Ishikawa (cell line): ENCODE measurements at regions not wholly inside any gene's neighbourhood (a gene's known extent, or its start where the extent isn't known, plus 50 kb on each side); places are given as distances from the start of the nearest gene placed in this dataset.

ENCODE experiments used
- CEBPB ChIP-seq: IDR thresholded peaks from 2 replicates; pipeline ENCODE4 v1.6.1; 2012
- CREB1 ChIP-seq: IDR thresholded peaks from 2 replicates; pipeline ENCODE4 v1.6.1; 2012; ENCODE audit warnings: low read depth
- EGR1 ChIP-seq: IDR thresholded peaks from 2 replicates; pipeline ENCODE4 v1.6.1; 2012
- EP300 ChIP-seq: IDR thresholded peaks from 2 replicates; pipeline ENCODE4 v1.6.1; 2012; ENCODE audit warnings: borderline replicate concordance
- FOXM1 ChIP-seq: IDR thresholded peaks from 2 replicates; pipeline ENCODE4 v1.6.1; 2012; ENCODE audit warnings: low read depth, borderline replicate concordance
- MAX ChIP-seq: IDR thresholded peaks from 2 replicates; pipeline ENCODE4 v1.6.1; 2012
- NFIC ChIP-seq: IDR thresholded peaks from 2 replicates; pipeline ENCODE4 v1.6.1; 2012
- RAD21 ChIP-seq: IDR thresholded peaks from 2 replicates; pipeline ENCODE4 v1.6.1; 2012; ENCODE audit warnings: low read depth
- REST ChIP-seq: IDR thresholded peaks from 2 replicates; pipeline ENCODE4 v1.6.1; 2012; ENCODE audit warnings: low read depth, mild to moderate bottlenecking
- TAF1 ChIP-seq: IDR thresholded peaks from 2 replicates; pipeline ENCODE4 v1.6.1; 2012; ENCODE audit warnings: low read depth, mild to moderate bottlenecking
- TCF12 ChIP-seq: IDR thresholded peaks from 2 replicates; pipeline ENCODE4 v1.6.1; 2012; ENCODE audit warnings: low read depth
- TEAD4 ChIP-seq: IDR thresholded peaks from 2 replicates; pipeline ENCODE4 v1.6.1; 2012
- USF1 ChIP-seq: IDR thresholded peaks from 2 replicates; pipeline ENCODE4 v1.6.1; 2012
- YY1 ChIP-seq: IDR thresholded peaks from 2 replicates; pipeline ENCODE4 v1.6.1; 2012; ENCODE audit warnings: low read depth
- ZBTB7A ChIP-seq: IDR thresholded peaks from 2 replicates; pipeline ENCODE4 v1.6.1; 2012; ENCODE audit warnings: low read depth

GRCh38 chr1:199780091-199780490, 247.4 kb upstream of the NR5A2 start:
- TF ChIP-seq TCF12 (no peak), TEAD4 (no peak), ZBTB7A (no peak), USF1 (no peak), YY1 (no peak), EGR1 (no peak), EP300 (no peak), CREB1 (no peak), TAF1 (no peak)

- no peak for TF ChIP-seq CEBPB
- TF ChIP-seq MAX = no peak
- no peak for TF ChIP-seq TCF12
- no peak for TF ChIP-seq ZBTB7A
- TF ChIP-seq YY1 = no peak
These were observed 246.4 kb upstream of the NR5A2 start for GRCh38 chr1:199780948-199781670.

GRCh38 chr1:199784138-199784895, 243.2 kb upstream of the NR5A2 start:
- TF ChIP-seq REST = no peak
- TF ChIP-seq CREB1 = no peak
- TF ChIP-seq TCF12 = no peak
- no peak for TF ChIP-seq USF1
- no peak for TF ChIP-seq RAD21
- no peak for TF ChIP-seq CEBPB
- no peak for TF ChIP-seq ZBTB7A
- no peak for TF ChIP-seq EGR1
- no peak for TF ChIP-seq YY1
- no peak for TF ChIP-seq TEAD4
- no peak for TF ChIP-seq FOXM1
- no peak for TF ChIP-seq TAF1
- no peak for TF ChIP-seq NFIC
- no peak for TF ChIP-seq EP300
- no peak for TF ChIP-seq MAX

GRCh38 chr1:199786695-199787094, 240.8 kb upstream of the NR5A2 start:
- TF ChIP-seq EP300 (no peak), REST (no peak), NFIC (no peak), EGR1 (no peak), MAX (no peak), USF1 (no peak), FOXM1 (no peak), RAD21 (no peak), CEBPB (no peak), YY1 (no peak), CREB1 (no peak), TEAD4 (no peak)

GRCh38 chr1:199789141-199789540, 238.4 kb upstream of the NR5A2 start:
- no peak for TF ChIP-seq FOXM1
- no peak for TF ChIP-seq TEAD4
- no peak for TF ChIP-seq EGR1
- TF ChIP-seq CREB1 = no peak
- TF ChIP-seq TAF1 = no peak
- TF ChIP-seq USF1 = no peak
- TF ChIP-seq NFIC = no peak
- TF ChIP-seq YY1 = no peak
- TF ChIP-seq EP300 = no peak
- TF ChIP-seq REST = no peak
- TF ChIP-seq RAD21 = no peak
- TF ChIP-seq TCF12 = no peak
- no peak for TF ChIP-seq MAX
- TF ChIP-seq ZBTB7A = no peak
- no peak for TF ChIP-seq CEBPB
